ENCODE measurements at regions not wholly inside any gene's neighbourhood (a gene's known extent, or its start where the extent isn't known, plus 50 kb on each side); places are given as distances from the start of the nearest gene placed in this dataset.

DNA sequence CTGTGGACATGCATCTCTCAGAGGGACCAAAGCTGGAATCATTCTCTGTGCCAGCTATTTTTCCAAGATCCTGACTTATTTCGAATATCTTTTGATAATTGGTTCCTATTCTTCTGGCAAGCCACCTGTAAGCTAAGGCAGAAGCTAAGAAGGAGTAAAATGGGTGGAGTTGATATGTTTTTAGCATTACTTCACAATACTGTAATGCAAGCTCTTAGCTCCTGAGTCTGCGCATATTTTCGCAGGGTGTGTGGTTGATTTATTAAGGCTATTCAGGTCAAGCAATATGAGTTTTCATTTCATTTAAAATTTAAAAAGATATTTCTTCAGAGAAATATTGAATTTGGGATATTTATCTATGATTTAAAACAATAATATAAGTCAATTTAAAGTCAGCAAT, 158.5 kb upstream of the ADAMTS16 start:
- TF ChIP-seq, protein P1, sequence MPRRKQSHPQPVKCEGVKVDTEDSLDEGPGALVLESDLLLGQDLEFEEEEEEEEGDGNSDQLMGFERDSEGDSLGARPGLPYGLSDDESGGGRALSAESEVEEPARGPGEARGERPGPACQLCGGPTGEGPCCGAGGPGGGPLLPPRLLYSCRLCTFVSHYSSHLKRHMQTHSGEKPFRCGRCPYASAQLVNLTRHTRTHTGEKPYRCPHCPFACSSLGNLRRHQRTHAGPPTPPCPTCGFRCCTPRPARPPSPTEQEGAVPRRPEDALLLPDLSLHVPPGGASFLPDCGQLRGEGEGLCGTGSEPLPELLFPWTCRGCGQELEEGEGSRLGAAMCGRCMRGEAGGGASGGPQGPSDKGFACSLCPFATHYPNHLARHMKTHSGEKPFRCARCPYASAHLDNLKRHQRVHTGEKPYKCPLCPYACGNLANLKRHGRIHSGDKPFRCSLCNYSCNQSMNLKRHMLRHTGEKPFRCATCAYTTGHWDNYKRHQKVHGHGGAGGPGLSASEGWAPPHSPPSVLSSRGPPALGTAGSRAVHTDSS (tag by site-specific recombination; IDR thresholded peaks at IDR 0.05), result no peak
- TF ChIP-seq CTCF (tag by site-specific recombination; IDR thresholded peaks at IDR 0.05), result no peak
- TF ChIP-seq ZNF24 (tag by site-specific recombination; IDR thresholded peaks at IDR 0.05), result no peak
- TF ChIP-seq, protein P2, sequence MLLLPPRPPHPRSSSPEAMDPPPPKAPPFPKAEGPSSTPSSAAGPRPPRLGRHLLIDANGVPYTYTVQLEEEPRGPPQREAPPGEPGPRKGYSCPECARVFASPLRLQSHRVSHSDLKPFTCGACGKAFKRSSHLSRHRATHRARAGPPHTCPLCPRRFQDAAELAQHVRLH (tag by site-specific recombination; IDR thresholded peaks at IDR 0.05), result no peak
- TF ChIP-seq ZNF221 (tag by site-specific recombination; IDR thresholded peaks at IDR 0.05; ENCODE audit: borderline replicate concordance), result no peak
- no peak for TF ChIP-seq ZNF18 (tag by site-specific recombination; IDR thresholded peaks at IDR 0.05)
- TF ChIP-seq MZF1 (tag by site-specific recombination; IDR thresholded peaks at IDR 0.05; ENCODE audit: borderline replicate concordance), result no peak
- TF ChIP-seq KLF17 (tag by site-specific recombination; IDR thresholded peaks at IDR 0.05), result no peak
- TF ChIP-seq PBX3 (CRISPR knock-in tag; IDR thresholded peaks at IDR 0.05), result no peak
- TF ChIP-seq, protein P3, sequence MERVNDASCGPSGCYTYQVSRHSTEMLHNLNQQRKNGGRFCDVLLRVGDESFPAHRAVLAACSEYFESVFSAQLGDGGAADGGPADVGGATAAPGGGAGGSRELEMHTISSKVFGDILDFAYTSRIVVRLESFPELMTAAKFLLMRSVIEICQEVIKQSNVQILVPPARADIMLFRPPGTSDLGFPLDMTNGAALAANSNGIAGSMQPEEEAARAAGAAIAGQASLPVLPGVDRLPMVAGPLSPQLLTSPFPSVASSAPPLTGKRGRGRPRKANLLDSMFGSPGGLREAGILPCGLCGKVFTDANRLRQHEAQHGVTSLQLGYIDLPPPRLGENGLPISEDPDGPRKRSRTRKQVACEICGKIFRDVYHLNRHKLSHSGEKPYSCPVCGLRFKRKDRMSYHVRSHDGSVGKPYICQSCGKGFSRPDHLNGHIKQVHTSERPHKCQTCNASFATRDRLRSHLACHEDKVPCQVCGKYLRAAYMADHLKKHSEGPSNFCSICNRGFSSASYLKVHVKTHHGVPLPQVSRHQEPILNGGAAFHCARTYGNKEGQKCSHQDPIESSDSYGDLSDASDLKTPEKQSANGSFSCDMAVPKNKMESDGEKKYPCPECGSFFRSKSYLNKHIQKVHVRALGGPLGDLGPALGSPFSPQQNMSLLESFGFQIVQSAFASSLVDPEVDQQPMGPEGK (tag by site-specific recombination; IDR thresholded peaks at IDR 0.05), result no peak
- no peak for TF ChIP-seq ZNF169 (tag by site-specific recombination; IDR thresholded peaks at IDR 0.05)
- TF ChIP-seq ZNF548 (tag by site-specific recombination; IDR thresholded peaks at IDR 0.05), result no peak
- TF ChIP-seq ZNF777 (tag by site-specific recombination; IDR thresholded peaks at IDR 0.05; ENCODE audit: borderline replicate concordance), result no peak
- TF ChIP-seq ZNF660 (tag by site-specific recombination; IDR thresholded peaks at IDR 0.05), result no peak
